MCF 10A (cell line): ENCODE measurements at regions not wholly inside any gene's neighbourhood (a gene's known extent, or its start where the extent isn't known, plus 50 kb on each side); places are given as distances from the start of the nearest gene placed in this dataset.

Experiments used
- BruUV-seq: library from RNA; stranded (reverse); fragments of 400-500 nt; replicated peaks from 2 replicates; lab custom pipeline; 2021; lab: Mats Ljungman, UMichigan
- CTCF ChIA-PET: fragments of 300-600 bp; sonication (Branson Sonifier 250); formaldehyde crosslinking; extraction: SDS; loops from one replicate; lab custom pipeline; 2021; ENCODE audit warnings: antibody characterized with exemption, inconsistent platforms; lab: Yijun Ruan, JAX
- POLR2A ChIA-PET: fragments of 300-600, 350-650 bp; sonication (Branson Sonifier 250); formaldehyde crosslinking; extraction: SDS; loops from one replicate; lab custom pipeline; 2020; ENCODE audit warnings: antibody characterized with exemption, inconsistent platforms; lab: Yijun Ruan, JAX
- DNase-seq: peaks from one replicate; pipeline ENCODE4 v3.0.0-alpha.2; 2018; ENCODE audit not compliant: unreplicated experiment
- H3K27ac Mint-ChIP-seq: one replicate; pipeline ENCODE4 v1.8.0; 2022; ENCODE audit warnings: mild to moderate bottlenecking, low read depth, mixed read lengths; ENCODE audit not compliant: unreplicated experiment
- H3K27me3 Mint-ChIP-seq: one replicate; pipeline ENCODE4 v1.8.0; 2022; ENCODE audit warnings: mixed read lengths; ENCODE audit not compliant: insufficient read depth, unreplicated experiment
- H3K36me3 Mint-ChIP-seq: one replicate; pipeline ENCODE4 v1.8.0; 2022; ENCODE audit warnings: mild to moderate bottlenecking, moderate library complexity, mixed read lengths; ENCODE audit not compliant: insufficient read depth, unreplicated experiment
- H3K4me1 Mint-ChIP-seq: one replicate; pipeline ENCODE4 v1.8.0; 2022; ENCODE audit warnings: mixed read lengths; ENCODE audit not compliant: insufficient read depth, unreplicated experiment
- H3K4me3 Mint-ChIP-seq: one replicate; pipeline ENCODE4 v1.8.0; 2022; ENCODE audit warnings: mild to moderate bottlenecking, moderate library complexity, mixed read lengths; ENCODE audit not compliant: unreplicated experiment
- H3K9me3 Mint-ChIP-seq: one replicate; pipeline ENCODE4 v1.8.0; 2022; ENCODE audit warnings: mixed read lengths; ENCODE audit not compliant: unreplicated experiment
- CTCF ChIP-seq: fragments of 200-600 bp; IDR thresholded peaks from one replicate; pipeline ENCODE4 v1.8.0; 2022; ENCODE audit warnings: antibody characterized with exemption, mild to moderate bottlenecking; ENCODE audit not compliant: unreplicated experiment
- intact Hi-C: fragments of 100-400 bp; cut with micrococcal nuclease; formaldehyde crosslinking; loops from 2 replicates; pipeline ENCODE4 v1.14.1; 2022

GRCh38 chr17:77645072-77646045, 313.1 kb upstream of the TNRC6C start:
- no peak overlapping the region for H3K27ac Mint-ChIP-seq
- POLR2A ChIA-PET, result no interaction called here
- TF ChIP-seq CTCF, result no peak
- no peaks in the 10 kb centered on the region for H3K36me3 Mint-ChIP-seq
- H3K4me1 Mint-ChIP-seq, result no peaks in the 10 kb centered on the region
- peaks cover 10% of the 10 kb centered on the region for H3K9me3 Mint-ChIP-seq
- no TSS peak for BruUV-seq
- peaks cover 36% of the 10 kb centered on the region for H3K27me3 Mint-ChIP-seq
- intact Hi-C loops, result no loop called here
- no peak for DNase-seq
- CTCF ChIA-PET, result interaction anchor here (0.7 kb wide), 1 partner anchor 234 kb away, joined by 3 read pairs; no protein-coding TSS in a partner anchor
- no peak overlapping the region for H3K4me3 Mint-ChIP-seq

- no peak for TF ChIP-seq CTCF
- POLR2A ChIA-PET, result no interaction called here
- intact Hi-C loops, result no loop called here
- Mint-ChIP-seq H3K36me3 (no peaks in the 10 kb centered on the region), H3K4me1 (no peaks in the 10 kb centered on the region), H3K27me3 (peaks cover 29% of the 10 kb centered on the region), H3K9me3 (peaks cover 10% of the 10 kb centered on the region), H3K27ac (no peak overlapping the region), H3K4me3 (no peak overlapping the region)
- DNase-seq, result no peak
- BruUV-seq, result no TSS peak
- CTCF ChIA-PET, result interaction anchor here (0.7 kb wide), 1 partner anchor 233 kb away, joined by 3 read pairs; no protein-coding TSS in a partner anchor
These were observed 312.5 kb upstream of the TNRC6C start for GRCh38 chr17:77646046-77646430.

GRCh38 chr17:77647531-77647930, 311.0 kb upstream of the TNRC6C start:
- no peak for DNase-seq
- ChIA-PET CTCF (interaction anchor here (0.7 kb wide), 1 partner anchor 8 kb away, joined by 4 read pairs; no protein-coding TSS in a partner anchor), POLR2A (no interaction called here)
- intact Hi-C loops, result no loop called here
- H3K4me1 Mint-ChIP-seq, result no peaks in the 10 kb centered on the region
- TF ChIP-seq CTCF, result no peak
- peaks cover 4% of the 10 kb centered on the region for H3K36me3 Mint-ChIP-seq
- no peak overlapping the region for H3K27ac Mint-ChIP-seq
- H3K9me3 Mint-ChIP-seq, result peaks cover 10% of the 10 kb centered on the region
- H3K27me3 Mint-ChIP-seq, result peaks cover 17% of the 10 kb centered on the region
- no TSS peak for BruUV-seq
- no peak overlapping the region for H3K4me3 Mint-ChIP-seq

GRCh38 chr17:77649717-77650211, 308.7 kb upstream of the TNRC6C start:
- DNase-seq, result peak; percentile 38
- Mint-ChIP-seq H3K9me3 (peaks cover 10% of the 10 kb centered on the region), H3K27me3 (peaks cover 20% of the 10 kb centered on the region), H3K27ac (no peak overlapping the region), H3K36me3 (peaks cover 4% of the 10 kb centered on the region), H3K4me1 (no peaks in the 10 kb centered on the region), H3K4me3 (no peak overlapping the region)
- no peak for TF ChIP-seq CTCF
- intact Hi-C loops, result loop anchor here (1.0 kb wide), 1 partner anchor 107 kb away; no protein-coding TSS in a partner anchor
- ChIA-PET CTCF (interaction anchor here (1.0 to 2.8 kb wide), 2 partner anchors 17 to 107 kb away, joined by 3 to 8 read pairs; no protein-coding TSS in a partner anchor), POLR2A (no interaction called here)
- BruUV-seq, result no TSS peak
